Natural killer cell (primary cell): ENCODE measurements at regions not wholly inside any gene's neighbourhood (a gene's known extent, or its start where the extent isn't known, plus 50 kb on each side); places are given as distances from the start of the nearest gene placed in this dataset.
A peak's percentile ranks its signal among the peaks of the same experiment; 100 is the strongest.

ENCODE experiments used
- ATAC-seq, 3 donors: fragments of 150-1000 bp in 2 of 3; fragments of 200-7000 bp in 1 of 3; cut with Tn5 transposase; 1 replicate in 1 of 3; 2 replicates in 2 of 3; pipeline ENCODE4 v1.10.0; 2021; ENCODE audit warnings: mild to moderate bottlenecking in 2 of 3, moderate library complexity in 2 of 3
- DNase-seq, 2 donors: peaks; one replicate each; pipeline versions ENCODE4 v3.0.0 to v3.0.0-alpha.2; 2013 to 2021; ENCODE audit warnings: mixed read lengths in 1 of 2
- H3K27ac ChIP-seq: one replicate; pipeline ENCODE4 v1.5.1; 2013; ENCODE audit warnings: mild to moderate bottlenecking, low read length
- H3K27me3 ChIP-seq: one replicate; pipeline ENCODE4 v1.6.1; 2013; ENCODE audit warnings: low read length; ENCODE audit not compliant: control insufficient read depth, insufficient read depth
- H3K36me3 ChIP-seq: one replicate; pipeline ENCODE4 v1.6.1; 2013; ENCODE audit warnings: low read length; ENCODE audit not compliant: control insufficient read depth, insufficient read depth
- H3K4me1 ChIP-seq: one replicate; pipeline ENCODE4 v1.6.1; 2013; ENCODE audit warnings: low read length; ENCODE audit not compliant: control insufficient read depth, insufficient read depth
- H3K4me3 ChIP-seq: one replicate; pipeline ENCODE4 v1.5.1; 2013; ENCODE audit warnings: low read length
- H3K9me3 ChIP-seq: one replicate; pipeline ENCODE4 v1.6.1; 2013; ENCODE audit warnings: low read length; ENCODE audit not compliant: control insufficient read depth, insufficient read depth
- H3K27ac Mint-ChIP-seq, 2 donors: one replicate each; pipeline ENCODE4 v1.8.0; 2022; ENCODE audit warnings: mild to moderate bottlenecking in 2 of 2, mixed read lengths in 2 of 2, moderate library complexity in 1 of 2
- H3K27me3 Mint-ChIP-seq, 2 donors: one replicate each; pipeline ENCODE4 v1.8.0; 2022; ENCODE audit warnings: low read depth in 2 of 2, mixed read lengths in 2 of 2
- H3K36me3 Mint-ChIP-seq: one replicate; pipeline ENCODE4 v1.8.0; 2022; ENCODE audit warnings: mixed read lengths
- H3K4me1 Mint-ChIP-seq, 2 donors: one replicate each; pipeline ENCODE4 v1.8.0; 2022; ENCODE audit warnings: mixed read lengths in 2 of 2
- H3K4me3 Mint-ChIP-seq: one replicate; pipeline ENCODE4 v1.8.0; 2022; ENCODE audit warnings: mild to moderate bottlenecking, moderate library complexity, mixed read lengths
- H3K9me3 Mint-ChIP-seq, 2 donors: one replicate each; pipeline ENCODE4 v1.8.0; 2022; ENCODE audit warnings: mixed read lengths in 2 of 2
- CTCF ChIP-seq: fragments of 200-600 bp; IDR thresholded peaks from one replicate; pipeline ENCODE4 v1.8.0; 2022; ENCODE audit warnings: antibody characterized with exemption
- WGBS: methylation state at CpG from one replicate; pipeline ENCODE4 v1.1.7; 2013; ENCODE audit warnings: missing lambda C conversion rate; ENCODE audit not compliant: insufficient coverage; 5-methylcytosine and 5-hydroxymethylcytosine counted together
- intact Hi-C: fragments of 100-400 bp; cut with micrococcal nuclease; formaldehyde crosslinking; loops from one replicate; pipeline ENCODE4 v1.14.2; 2022

- Mint-ChIP-seq H3K4me1 (peaks cover 22 to 23% of the 10 kb centered on the region in 2 donors), H3K4me3 (no peak overlapping the region), H3K27me3 (no peaks in the 10 kb centered on the region), H3K36me3 (no peaks in the 10 kb centered on the region), H3K9me3 (no peaks in the 10 kb centered on the region), H3K27ac (no peak overlapping the region)
- Histone ChIP-seq H3K36me3 (no peaks in the 10 kb centered on the region), H3K27me3 (no peaks in the 10 kb centered on the region), H3K4me1 (peaks cover 12% of the 10 kb centered on the region), H3K27ac (no peak overlapping the region), H3K9me3 (no peaks in the 10 kb centered on the region), H3K4me3 (no peak overlapping the region)
- no peak for DNase-seq
- intact Hi-C loops: loop anchor here (5.0 to 10.0 kb wide), 2 partner anchors 53 to 85 kb away; no protein-coding TSS in a partner anchor
- no peak for ATAC-seq
- no peak for TF ChIP-seq CTCF
Observed at GRCh38 chr4:80129785-80130184, 56.8 kb upstream of the ANTXR2 start.

DNA sequence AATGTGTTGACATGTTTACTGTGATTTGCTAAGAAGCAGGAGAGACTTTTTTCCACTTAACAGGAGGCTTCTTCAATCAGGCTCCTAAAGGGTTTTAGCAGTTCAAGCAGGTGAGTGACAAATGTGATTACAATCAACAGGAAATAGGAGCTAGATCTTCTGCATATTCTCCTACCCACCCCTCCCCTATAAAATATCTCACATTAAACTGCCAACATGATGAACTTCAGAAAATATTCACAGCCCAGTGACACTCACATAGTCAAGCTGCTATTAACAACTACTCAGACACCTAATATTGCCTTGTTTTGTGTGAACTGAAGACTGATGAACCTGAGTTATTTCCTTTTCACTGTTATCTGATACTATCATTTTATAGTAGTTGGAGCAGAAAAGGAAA lies 55.9 kb upstream of the ANTXR2 start:
- Mint-ChIP-seq H3K27me3 (no peaks in the 10 kb centered on the region), H3K4me1 (peaks cover 22 to 23% of the 10 kb centered on the region in 2 donors), H3K4me3 (no peak overlapping the region), H3K9me3 (no peaks in the 10 kb centered on the region), H3K27ac (no peak overlapping the region), H3K36me3 (no peaks in the 10 kb centered on the region)
- Histone ChIP-seq H3K27ac (no peak overlapping the region), H3K36me3 (no peaks in the 10 kb centered on the region), H3K4me1 (peaks cover 12% of the 10 kb centered on the region), H3K4me3 (no peak overlapping the region), H3K9me3 (no peaks in the 10 kb centered on the region), H3K27me3 (no peaks in the 10 kb centered on the region)
- no peak for TF ChIP-seq CTCF
- ATAC-seq (peak in 1 of 3 donors; percentile 19), DNase-seq (peak in 1 of 2 donors; percentile 27)
- intact Hi-C loops: loop anchor here (5.0 to 10.0 kb wide), 2 partner anchors 53 to 86 kb away; no protein-coding TSS in a partner anchor

- 89% methylated on average over 2 of the region's 3 CpGs for WGBS
- no peak overlapping the region for H3K27ac ChIP-seq
- no peaks in the 10 kb centered on the region for H3K36me3 ChIP-seq
- no peaks in the 10 kb centered on the region for H3K36me3 Mint-ChIP-seq
- H3K9me3 Mint-ChIP-seq: no peaks in the 10 kb centered on the region
- H3K4me3 Mint-ChIP-seq: no peak overlapping the region
- H3K4me1 ChIP-seq: peaks cover 12% of the 10 kb centered on the region
- no peak for TF ChIP-seq CTCF
- intact Hi-C loops: loop anchor here (5.0 to 10.0 kb wide), 2 partner anchors 54 to 87 kb away; no protein-coding TSS in a partner anchor
- H3K27me3 Mint-ChIP-seq: no peaks in the 10 kb centered on the region
- DNase-seq (no peak), ATAC-seq (no peak)
- H3K9me3 ChIP-seq: no peaks in the 10 kb centered on the region
- peaks cover 22 to 23% of the 10 kb centered on the region in 2 donors for H3K4me1 Mint-ChIP-seq
- H3K27me3 ChIP-seq: no peaks in the 10 kb centered on the region
- H3K4me3 ChIP-seq: no peak overlapping the region
- no peak overlapping the region for H3K27ac Mint-ChIP-seq
Observed at GRCh38 chr4:80127870-80128419, 54.9 kb upstream of the ANTXR2 start.

DNA sequence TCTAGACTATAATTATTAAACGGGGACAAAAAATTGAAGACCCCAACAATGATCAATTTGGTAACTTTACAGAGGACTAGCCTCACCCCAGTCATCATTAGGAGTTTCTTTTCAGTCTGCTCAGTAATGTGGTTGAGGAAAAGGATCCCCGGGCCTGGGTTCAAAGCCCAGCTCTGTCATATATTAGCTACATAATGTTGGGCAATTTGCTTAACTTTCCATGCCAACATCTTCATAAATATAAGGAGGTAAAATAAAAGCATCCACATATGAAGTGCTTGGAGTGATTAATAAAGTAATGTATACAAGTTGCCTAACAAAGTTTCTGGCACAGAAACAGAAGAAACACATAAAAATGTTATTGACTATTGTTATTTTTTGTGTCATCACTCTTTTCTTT lies 53.4 kb upstream of the ANTXR2 start:
- ATAC-seq (no peak), DNase-seq (no peak)
- H3K36me3 ChIP-seq: no peaks in the 10 kb centered on the region
- H3K4me1 Mint-ChIP-seq: peaks cover 22 to 23% of the 10 kb centered on the region in 2 donors
- no peaks in the 10 kb centered on the region for H3K9me3 ChIP-seq
- H3K4me3 Mint-ChIP-seq: no peak overlapping the region
- peak overlapping the region; percentile 69 for H3K27ac ChIP-seq
- no peak for TF ChIP-seq CTCF
- H3K4me1 ChIP-seq: peaks cover 12% of the 10 kb centered on the region
- no peaks in the 10 kb centered on the region for H3K36me3 Mint-ChIP-seq
- no CpG with 5 or more reads among the region's 2 CpGs for WGBS
- H3K27me3 Mint-ChIP-seq: no peaks in the 10 kb centered on the region
- intact Hi-C loops: loop anchor here (5.0 to 10.0 kb wide), 2 partner anchors 56 to 88 kb away; no protein-coding TSS in a partner anchor
- H3K4me3 ChIP-seq: no peak overlapping the region
- H3K27me3 ChIP-seq: no peaks in the 10 kb centered on the region
- H3K27ac Mint-ChIP-seq: peak overlapping the region in 1 of 2 donors; percentile 17
- no peaks in the 10 kb centered on the region for H3K9me3 Mint-ChIP-seq
